Stomach (tissue), 4 donors: ENCODE measurements at regions not wholly inside any gene's neighbourhood (a gene's known extent, or its start where the extent isn't known, plus 50 kb on each side); places are given as distances from the start of the nearest gene placed in this dataset.

ENCODE experiments used
- EP300 ChIP-seq: sonication (generic); formaldehyde crosslinking; IDR thresholded peaks from one replicate; pipeline ENCODE4 v1.6.1; 2017; ENCODE audit warnings: antibody characterized with exemption
- POLR2AphosphoS5 ChIP-seq, 3 donors: sonication (generic); formaldehyde crosslinking; IDR thresholded peaks; one replicate each; pipeline ENCODE4 v1.6.1; 2016; ENCODE audit warnings: antibody characterized with exemption in 3 of 3
- TF ChIP-seq, protein P1 (sequence below), 7 experiments: fragments of 450-650 bp in 4 of 7; fragments of 200-600 bp in 3 of 7; sonication (generic) in 3 of 7; IDR thresholded peaks; one replicate each; pipeline ENCODE4 v1.5.1; 2016 to 2019; ENCODE audit warnings: antibody characterized with exemption in 7 of 7, control low read depth in 2 of 7, mild to moderate bottlenecking in 1 of 7

- TF ChIP-seq, protein P1, sequence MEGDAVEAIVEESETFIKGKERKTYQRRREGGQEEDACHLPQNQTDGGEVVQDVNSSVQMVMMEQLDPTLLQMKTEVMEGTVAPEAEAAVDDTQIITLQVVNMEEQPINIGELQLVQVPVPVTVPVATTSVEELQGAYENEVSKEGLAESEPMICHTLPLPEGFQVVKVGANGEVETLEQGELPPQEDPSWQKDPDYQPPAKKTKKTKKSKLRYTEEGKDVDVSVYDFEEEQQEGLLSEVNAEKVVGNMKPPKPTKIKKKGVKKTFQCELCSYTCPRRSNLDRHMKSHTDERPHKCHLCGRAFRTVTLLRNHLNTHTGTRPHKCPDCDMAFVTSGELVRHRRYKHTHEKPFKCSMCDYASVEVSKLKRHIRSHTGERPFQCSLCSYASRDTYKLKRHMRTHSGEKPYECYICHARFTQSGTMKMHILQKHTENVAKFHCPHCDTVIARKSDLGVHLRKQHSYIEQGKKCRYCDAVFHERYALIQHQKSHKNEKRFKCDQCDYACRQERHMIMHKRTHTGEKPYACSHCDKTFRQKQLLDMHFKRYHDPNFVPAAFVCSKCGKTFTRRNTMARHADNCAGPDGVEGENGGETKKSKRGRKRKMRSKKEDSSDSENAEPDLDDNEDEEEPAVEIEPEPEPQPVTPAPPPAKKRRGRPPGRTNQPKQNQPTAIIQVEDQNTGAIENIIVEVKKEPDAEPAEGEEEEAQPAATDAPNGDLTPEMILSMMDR (IDR thresholded peaks at IDR 0.05), result no peak
- TF ChIP-seq POLR2AphosphoS5 (IDR thresholded peaks at IDR 0.05) (no peak), EP300 (no peak)
These were observed 571.2 kb downstream of the QKI start for GRCh38 chr6:163985710-163986109.
